OCI-LY3 (cell line): ENCODE measurements at regions not wholly inside any gene's neighbourhood (a gene's known extent, or its start where the extent isn't known, plus 50 kb on each side); places are given as distances from the start of the nearest gene placed in this dataset.

Experiments
- H2AFZ ChIP-seq: fragments of 200-600, 300-600 bp; shearing (Covaris generic); 2 replicates; pipeline ENCODE4 v1.6.0; 2014; ENCODE audit warnings: antibody characterized with exemption, low read depth, low read length
- H3K27ac ChIP-seq: fragments of 200-600, 300-600 bp; sonication (generic); 2 replicates; pipeline ENCODE4 v1.5.1; 2014; ENCODE audit warnings: mild to moderate bottlenecking, low read length, moderate library complexity, mixed read lengths
- H3K27me3 ChIP-seq: fragments of 200-600, 300-600 bp; sonication (generic); 2 replicates; pipeline ENCODE4 v1.6.1; 2014; ENCODE audit warnings: low read depth, low read length, mixed read lengths
- H3K36me3 ChIP-seq: fragments of 200-600, 300-600 bp; sonication (generic); replicated peaks from 2 replicates; pipeline ENCODE3; 2014; ENCODE audit warnings: low read depth, low read length, mixed read lengths
- H3K4me1 ChIP-seq: fragments of 300-600, 200-600 bp; sonication (generic); 2 replicates; pipeline ENCODE4 v1.6.1; 2014; ENCODE audit warnings: low read length, mixed read lengths
- H3K4me2 ChIP-seq: fragments of 200-600, 300-600 bp; sonication (generic); 2 replicates; pipeline ENCODE4 v1.6.1; 2014; ENCODE audit warnings: low read length, mixed read lengths
- H3K4me3 ChIP-seq: fragments of 300-600, 200-600 bp; sonication (generic); 2 replicates; pipeline ENCODE4 v1.5.1; 2014; ENCODE audit warnings: antibody characterized with exemption, mild to moderate bottlenecking, low read length, moderate library complexity
- H3K79me2 ChIP-seq: fragments of 300-600, 200-600 bp; shearing (Covaris generic); 2 replicates; pipeline ENCODE4 v1.6.1; 2014; ENCODE audit warnings: mild to moderate bottlenecking, low read length, mixed read lengths
- H3K9ac ChIP-seq: fragments of 300-600, 200-600 bp; shearing (Covaris generic); 2 replicates; pipeline ENCODE4 v1.6.0; 2014; ENCODE audit warnings: mild to moderate bottlenecking, low read length, moderate library complexity
- H3K9me3 ChIP-seq: fragments of 200-600, 300-600 bp; shearing (Covaris generic); 2 replicates; pipeline ENCODE4 v1.6.1; 2014; ENCODE audit warnings: low read length, mixed read lengths; ENCODE audit not compliant: insufficient read depth
- H4K20me1 ChIP-seq: fragments of 200-600, 300-600 bp; sonication (generic); 2 replicates; pipeline ENCODE4 v1.6.1; 2016; ENCODE audit warnings: low read length, mixed read lengths; ENCODE audit not compliant: insufficient read depth
- EZH2phosphoT487 ChIP-seq: fragments of 200-600 bp; shearing (Covaris generic); IDR thresholded peaks from 2 replicates; pipeline ENCODE4 v1.6.1; 2018; ENCODE audit warnings: antibody characterized with exemption, mixed run types, low read depth
- TF ChIP-seq, protein P1 (sequence below): fragments of 200-600, 300-600 bp; sonication (generic); IDR thresholded peaks from 2 replicates; pipeline ENCODE4 v1.5.1; 2014; ENCODE audit warnings: antibody characterized with exemption, low read length, low read depth

DNA sequence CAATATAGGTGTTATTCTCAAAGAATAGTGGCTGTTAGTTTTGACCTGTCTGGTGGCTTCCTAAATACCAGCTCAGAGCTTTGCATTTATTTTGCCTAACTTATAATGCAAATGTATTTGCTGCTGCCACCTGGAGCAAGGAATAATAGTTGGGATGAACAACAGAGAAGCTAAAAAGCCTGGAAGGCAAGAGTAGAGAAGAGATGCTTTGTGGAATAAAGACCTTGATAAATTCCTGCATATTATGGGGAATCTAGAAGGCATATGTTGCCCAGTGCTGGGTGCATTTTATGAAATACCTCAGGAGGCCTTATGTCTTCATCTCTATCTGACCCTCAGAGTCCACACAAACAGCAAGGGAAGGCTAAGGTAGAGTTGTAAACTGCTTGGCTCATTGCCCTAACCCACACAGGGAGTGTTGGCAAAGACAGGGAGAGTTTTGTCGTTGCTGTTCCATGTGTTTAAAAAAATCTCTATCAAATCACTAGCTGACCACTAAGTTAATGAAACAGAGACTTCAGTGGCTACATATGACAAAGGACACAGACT lies 53.7 kb upstream of the SCAF11 start:
- Histone ChIP-seq H4K20me1 (no peaks in the 10 kb centered on the region), H3K36me3 (no peaks in the 10 kb centered on the region), H3K4me3 (no peak overlapping the region), H3K4me2 (no peak overlapping the region), H3K4me1 (no peaks in the 10 kb centered on the region), H3K79me2 (no peaks in the 10 kb centered on the region), H3K9ac (no peak overlapping the region), H2AFZ (no peak overlapping the region), H3K9me3 (no peaks in the 10 kb centered on the region), H3K27me3 (no peaks in the 10 kb centered on the region), H3K27ac (no peak overlapping the region)
- TF ChIP-seq EZH2phosphoT487, result no peak
- TF ChIP-seq, protein P1, sequence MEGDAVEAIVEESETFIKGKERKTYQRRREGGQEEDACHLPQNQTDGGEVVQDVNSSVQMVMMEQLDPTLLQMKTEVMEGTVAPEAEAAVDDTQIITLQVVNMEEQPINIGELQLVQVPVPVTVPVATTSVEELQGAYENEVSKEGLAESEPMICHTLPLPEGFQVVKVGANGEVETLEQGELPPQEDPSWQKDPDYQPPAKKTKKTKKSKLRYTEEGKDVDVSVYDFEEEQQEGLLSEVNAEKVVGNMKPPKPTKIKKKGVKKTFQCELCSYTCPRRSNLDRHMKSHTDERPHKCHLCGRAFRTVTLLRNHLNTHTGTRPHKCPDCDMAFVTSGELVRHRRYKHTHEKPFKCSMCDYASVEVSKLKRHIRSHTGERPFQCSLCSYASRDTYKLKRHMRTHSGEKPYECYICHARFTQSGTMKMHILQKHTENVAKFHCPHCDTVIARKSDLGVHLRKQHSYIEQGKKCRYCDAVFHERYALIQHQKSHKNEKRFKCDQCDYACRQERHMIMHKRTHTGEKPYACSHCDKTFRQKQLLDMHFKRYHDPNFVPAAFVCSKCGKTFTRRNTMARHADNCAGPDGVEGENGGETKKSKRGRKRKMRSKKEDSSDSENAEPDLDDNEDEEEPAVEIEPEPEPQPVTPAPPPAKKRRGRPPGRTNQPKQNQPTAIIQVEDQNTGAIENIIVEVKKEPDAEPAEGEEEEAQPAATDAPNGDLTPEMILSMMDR, result no peak
